SJSA1 (cell line): ENCODE measurements at regions not wholly inside any gene's neighbourhood (a gene's known extent, or its start where the extent isn't known, plus 50 kb on each side); places are given as distances from the start of the nearest gene placed in this dataset.
"Not testable (repeated sequence)": the region's sequence is repeated elsewhere in the genome, so short reads cannot be mapped to it uniquely, and the experiment has no call there.

Experiments used
- DNase-seq, 2 experiments: peaks; one replicate each; pipeline ENCODE4 v3.0.0-alpha.2; 2015 to 2020; ENCODE audit warnings: low spot score in 2 of 2, low read depth in 1 of 2
- H3K27ac ChIP-seq: fragments of 250-450 bp; sonication (Bioruptor Pico); 2 replicates; pipeline ENCODE4 v1.5.1; 2020; ENCODE audit warnings: mild to moderate bottlenecking, moderate library complexity
- H3K27me3 ChIP-seq: fragments of 250-450 bp; sonication (Bioruptor Pico); replicated peaks from 2 replicates; pipeline ENCODE4 v1.5.1; 2020; ENCODE audit warnings: mild to moderate bottlenecking, moderate library complexity
- H3K36me3 ChIP-seq: fragments of 250-450 bp; sonication (Bioruptor Pico); 2 replicates; pipeline ENCODE4 v1.5.1; 2020; ENCODE audit warnings: mild to moderate bottlenecking
- H3K4me1 ChIP-seq: fragments of 250-450 bp; sonication (Bioruptor Pico); replicated peaks from 2 replicates; pipeline ENCODE4 v1.6.1; 2021; ENCODE audit warnings: mild to moderate bottlenecking
- H3K4me3 ChIP-seq: fragments of 250-450 bp; sonication (Bioruptor Pico); 2 replicates; pipeline ENCODE4 v1.5.1; 2020; ENCODE audit warnings: mild to moderate bottlenecking
- H3K9me3 ChIP-seq: fragments of 250-450 bp; sonication (Bioruptor Pico); replicated peaks from 2 replicates; pipeline ENCODE4 v1.5.1; 2020; ENCODE audit warnings: mild to moderate bottlenecking

DNA sequence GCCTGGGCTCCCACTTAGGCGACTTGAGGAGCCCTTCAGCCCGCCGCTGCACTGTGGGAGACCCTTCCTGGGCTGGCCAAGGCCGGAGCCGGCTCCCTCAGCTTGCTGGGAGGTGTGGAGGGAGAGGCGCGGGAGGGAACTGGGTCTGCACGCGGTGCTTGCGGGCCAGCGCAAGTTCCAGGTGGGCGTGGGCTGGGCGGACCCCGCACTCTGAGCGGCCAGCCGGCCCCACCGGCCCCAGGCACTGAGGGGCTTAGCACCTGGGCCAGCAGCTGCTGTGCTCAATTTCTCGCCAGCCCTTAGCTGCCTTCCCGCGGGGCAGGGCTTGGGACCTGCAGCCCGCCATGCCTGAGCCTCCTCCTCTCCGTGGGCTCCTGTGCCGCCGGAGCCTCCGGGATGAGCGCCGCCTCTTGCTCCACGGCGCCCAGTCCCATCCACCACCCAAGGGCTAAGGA is 946.3 kb downstream of the IPMK start:
- H3K36me3 ChIP-seq, DNase-seq, H3K9me3 ChIP-seq, H3K4me3 ChIP-seq, H3K4me1 ChIP-seq, H3K27me3 ChIP-seq, H3K27ac ChIP-seq: not testable (repeated sequence)

DNA sequence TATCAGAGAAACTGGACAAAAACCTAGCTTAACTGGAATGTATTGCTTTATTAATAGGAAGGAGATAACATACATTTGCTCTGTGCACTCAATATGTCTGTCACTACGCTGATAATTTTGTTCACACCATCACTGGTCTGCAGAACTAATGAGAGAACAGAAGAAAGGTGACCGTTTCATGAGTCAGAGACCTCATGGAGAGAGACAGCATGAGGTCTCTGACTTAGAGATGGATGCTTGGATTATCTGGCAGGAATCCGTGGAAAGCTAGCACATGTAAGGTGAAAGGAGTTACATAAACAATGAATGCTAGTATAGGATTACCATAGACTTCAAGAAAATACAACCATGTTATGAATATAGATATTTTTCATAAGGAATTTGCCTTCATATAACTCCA is 947.3 kb downstream of the IPMK start:
- Histone ChIP-seq H3K36me3 (no peaks in the 10 kb centered on the region), H3K9me3 (no peaks in the 10 kb centered on the region; the same call in 1 of the 2 replicates), H3K27ac (no peak overlapping the region), H3K27me3 (no peaks in the 10 kb centered on the region), H3K4me3 (no peak overlapping the region), H3K4me1 (no peaks in the 10 kb centered on the region)
- DNase-seq = no peak

DNA sequence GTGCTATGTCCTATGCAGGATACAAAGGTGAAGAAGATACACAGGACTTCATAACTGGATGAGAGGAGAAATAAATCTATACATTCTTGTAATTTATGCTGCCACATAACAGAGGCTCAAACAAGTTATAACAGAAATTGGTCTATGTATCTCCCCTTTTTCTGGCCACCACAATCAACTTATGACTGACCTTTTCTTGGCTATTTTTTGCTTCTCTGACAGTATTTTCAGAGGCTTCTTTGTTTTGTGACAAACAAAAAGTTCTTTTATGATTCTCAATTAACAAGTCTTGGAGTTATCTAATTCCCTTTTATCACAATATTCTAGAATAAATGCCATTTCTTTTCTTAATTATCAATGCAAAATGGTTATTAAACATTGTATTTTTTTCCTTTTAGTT is 953.0 kb upstream of the ZWINT start:
- H3K27me3 ChIP-seq = no peaks in the 10 kb centered on the region

DNA sequence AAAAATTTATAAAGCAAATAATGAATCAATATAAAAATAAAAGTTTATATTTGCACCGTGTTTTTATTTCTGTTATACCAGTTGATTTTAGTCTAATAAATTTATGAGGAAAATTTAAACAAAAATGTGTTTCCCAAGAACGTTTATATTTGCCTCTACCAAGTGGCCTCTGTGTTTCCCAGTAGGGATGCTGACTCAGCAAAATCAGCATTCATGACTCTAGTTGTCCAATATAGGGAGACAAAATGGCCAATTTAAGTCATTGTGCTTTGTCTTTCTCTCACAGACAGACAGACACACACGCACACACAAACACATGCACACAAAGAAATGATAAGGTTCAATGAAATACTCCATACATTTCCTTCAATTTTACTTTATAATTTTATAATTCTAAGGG is 942.5 kb upstream of the ZWINT start:
- no peaks in the 10 kb centered on the region for H3K4me1 ChIP-seq
- no peak overlapping the region for H3K27ac ChIP-seq
- DNase-seq = no peak
- no peaks in the 10 kb centered on the region for H3K27me3 ChIP-seq
- H3K36me3 ChIP-seq = no peaks in the 10 kb centered on the region
- no peaks in the 10 kb centered on the region for H3K9me3 ChIP-seq
- H3K4me3 ChIP-seq = no peak overlapping the region

More for the DNA sequence above, 953.0 kb upstream of the ZWINT start:
- Histone ChIP-seq H3K4me1 (no peaks in the 10 kb centered on the region), H3K4me3 (no peak overlapping the region), H3K36me3 (no peaks in the 10 kb centered on the region), H3K27ac (no peak overlapping the region), H3K9me3 (no peaks in the 10 kb centered on the region)
- no peak for DNase-seq

DNA sequence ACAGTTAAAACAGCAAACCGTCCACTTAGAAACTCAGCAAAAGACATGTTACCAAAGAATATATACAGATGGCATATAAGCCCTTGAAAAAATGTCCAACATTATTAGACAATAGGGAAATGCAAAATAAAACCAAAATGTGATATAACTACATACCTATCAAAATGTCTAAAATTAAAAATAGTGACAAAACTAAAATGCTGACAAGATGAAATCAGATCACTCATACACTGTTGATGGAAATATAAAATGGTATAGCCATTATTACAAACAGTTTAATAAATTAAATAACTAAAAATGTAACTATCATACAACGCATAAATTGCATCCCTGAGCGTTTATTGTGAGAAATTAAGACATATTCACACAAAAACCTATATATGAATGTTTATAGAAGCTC is 939.7 kb upstream of the ZWINT start:
- no peaks in the 10 kb centered on the region for H3K4me1 ChIP-seq
- no peak overlapping the region for H3K4me3 ChIP-seq
- H3K27ac ChIP-seq = no peak overlapping the region
- no peaks in the 10 kb centered on the region for H3K36me3 ChIP-seq
- DNase-seq = no peak
- H3K27me3 ChIP-seq = no peaks in the 10 kb centered on the region
- H3K9me3 ChIP-seq = no peaks in the 10 kb centered on the region

DNA sequence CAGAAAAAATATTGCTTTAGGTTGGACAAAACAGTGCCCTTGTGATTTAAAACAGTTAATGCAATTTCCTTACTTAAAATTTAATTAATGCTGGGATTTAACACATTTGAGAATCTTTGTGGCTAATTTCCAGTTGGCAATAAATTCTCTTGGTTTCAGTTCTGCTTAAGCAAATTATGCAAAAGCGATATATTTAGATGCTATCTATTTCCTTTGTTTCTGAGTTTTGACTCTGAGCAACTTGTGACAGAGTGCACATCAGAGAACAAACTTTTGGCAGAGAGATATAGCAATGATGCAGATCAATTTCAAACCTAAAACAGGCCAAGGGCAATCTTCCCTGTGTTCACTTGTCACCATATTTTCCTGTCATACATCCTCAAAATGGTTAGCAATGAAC is 933.6 kb upstream of the ZWINT start:
- no peak overlapping the region for H3K27ac ChIP-seq
- H3K9me3 ChIP-seq = no peaks in the 10 kb centered on the region
- H3K4me3 ChIP-seq = no peak overlapping the region
- H3K27me3 ChIP-seq = no peaks in the 10 kb centered on the region
- no peaks in the 10 kb centered on the region for H3K4me1 ChIP-seq
- DNase-seq = no peak
- H3K36me3 ChIP-seq = no peaks in the 10 kb centered on the region

- H3K27me3 ChIP-seq = no peaks in the 10 kb centered on the region
- no peak overlapping the region for H3K4me3 ChIP-seq
- H3K36me3 ChIP-seq = no peaks in the 10 kb centered on the region
- no peak overlapping the region for H3K27ac ChIP-seq
- H3K9me3 ChIP-seq = no peaks in the 10 kb centered on the region
- no peaks in the 10 kb centered on the region for H3K4me1 ChIP-seq
- no peak for DNase-seq
Measured at GRCh38 chr10:57288754-57289153, 927.7 kb upstream of the ZWINT start.

DNA sequence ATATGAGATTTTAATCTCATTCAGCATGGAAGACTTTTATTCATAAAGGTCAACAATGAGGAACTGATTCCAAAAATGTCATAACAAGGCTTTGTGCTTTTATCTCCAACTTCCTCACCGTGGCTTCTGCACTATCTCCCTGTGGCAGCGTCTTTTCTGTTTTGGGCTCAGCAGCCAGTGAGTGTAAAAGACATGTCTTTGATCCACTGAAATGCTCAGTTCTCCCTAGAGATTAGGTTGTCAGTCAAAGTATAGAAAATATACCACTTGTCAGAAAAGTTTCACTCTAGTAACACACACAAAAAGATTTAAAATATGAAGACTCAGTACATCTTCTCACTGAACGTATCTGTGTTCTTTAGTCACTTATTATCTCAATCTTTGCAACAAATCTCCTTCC is 901.8 kb upstream of the ZWINT start:
- no peak overlapping the region for H3K4me3 ChIP-seq
- no peaks in the 10 kb centered on the region for H3K4me1 ChIP-seq
- no peaks in the 10 kb centered on the region for H3K27me3 ChIP-seq
- H3K9me3 ChIP-seq = no peaks in the 10 kb centered on the region; the same call in 1 of the 2 replicates
- H3K36me3 ChIP-seq = no peaks in the 10 kb centered on the region
- DNase-seq = no peak
- no peak overlapping the region for H3K27ac ChIP-seq

DNA sequence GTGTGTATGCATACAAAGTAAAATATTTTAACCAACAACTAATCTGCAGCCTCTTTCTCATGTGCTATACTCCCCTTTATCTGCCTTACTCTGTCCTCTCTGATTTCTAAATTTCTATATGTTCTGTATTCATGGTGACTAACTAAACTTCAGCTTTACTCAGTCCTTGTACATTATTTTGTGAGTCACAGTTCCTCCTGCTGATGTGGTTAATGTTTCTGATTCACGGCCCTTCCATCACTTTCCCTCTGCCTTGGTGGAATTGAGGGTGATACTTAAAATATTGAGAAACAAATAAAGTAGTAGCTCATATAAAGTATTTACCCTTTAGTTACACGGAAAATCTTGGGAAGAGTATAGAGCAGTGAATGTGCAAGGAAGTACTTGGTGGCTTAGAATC is 899.1 kb upstream of the ZWINT start:
- no peak overlapping the region for H3K4me3 ChIP-seq
- H3K4me1 ChIP-seq = no peaks in the 10 kb centered on the region
- no peak overlapping the region for H3K27ac ChIP-seq
- H3K27me3 ChIP-seq = no peaks in the 10 kb centered on the region
- no peak for DNase-seq
- no peaks in the 10 kb centered on the region for H3K36me3 ChIP-seq
- H3K9me3 ChIP-seq = no peaks in the 10 kb centered on the region; the same call in 1 of the 2 replicates

DNA sequence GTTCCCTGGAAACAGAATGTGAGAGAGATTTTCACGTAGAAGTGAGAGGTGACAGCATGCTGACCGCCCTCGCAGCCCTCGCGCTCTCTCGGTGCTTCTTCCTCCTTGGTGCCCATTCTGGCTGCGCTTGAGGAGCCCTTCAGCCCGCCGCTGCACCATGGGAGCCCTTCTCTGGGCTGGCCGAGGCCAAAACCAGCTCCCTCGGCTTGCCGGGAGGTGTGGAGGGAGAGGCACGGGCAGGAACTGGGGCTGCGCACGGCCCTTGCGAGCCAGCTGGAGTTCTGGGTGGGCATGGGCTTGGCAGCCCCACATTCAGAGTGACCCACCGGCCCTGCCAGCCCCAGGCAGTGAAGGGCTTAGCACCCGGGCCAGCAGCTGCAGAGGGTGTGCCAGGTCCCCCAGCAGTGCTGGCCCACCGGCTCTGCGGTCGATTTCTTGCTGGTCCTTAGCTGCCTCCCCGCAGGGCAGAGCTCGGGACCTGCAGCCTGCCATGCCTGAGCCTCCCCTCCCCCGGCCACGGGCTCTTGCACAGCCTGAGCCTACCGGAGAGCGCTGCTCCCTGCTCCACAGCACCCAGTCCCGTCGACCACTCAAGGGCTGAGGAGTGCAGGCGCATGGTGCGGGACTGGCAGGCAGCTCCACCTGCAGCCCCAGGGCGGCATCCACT is 888.7 kb upstream of the ZWINT start:
- Histone ChIP-seq H3K27me3 (no peaks in the 10 kb centered on the region), H3K4me3 (no peak overlapping the region), H3K4me1 (no peaks in the 10 kb centered on the region), H3K36me3 (no peaks in the 10 kb centered on the region), H3K27ac (no peak overlapping the region), H3K9me3 (no peaks in the 10 kb centered on the region)
- DNase-seq = no peak

DNA sequence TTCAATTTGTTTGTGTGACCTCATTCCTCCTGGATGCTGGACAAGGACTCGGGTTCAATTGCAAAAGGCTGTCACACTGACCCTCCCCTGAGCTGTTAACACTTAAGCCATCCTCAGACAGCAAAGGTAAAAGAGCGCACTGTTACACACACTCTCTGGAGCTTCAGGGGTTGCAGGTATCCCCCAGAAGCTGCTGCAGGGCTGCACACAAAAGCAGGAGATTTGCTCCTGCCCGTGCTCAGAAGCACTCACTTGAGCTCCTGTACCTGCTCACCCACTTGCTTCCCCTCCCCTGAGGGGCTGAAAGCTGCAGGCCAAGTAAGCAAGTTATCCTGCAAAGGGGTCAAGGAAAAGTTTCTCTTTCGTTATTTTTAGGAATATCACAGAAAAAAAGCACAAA is 886.2 kb upstream of the ZWINT start:
- H3K27ac ChIP-seq = no peak overlapping the region
- no peak for DNase-seq
- H3K4me1 ChIP-seq = no peaks in the 10 kb centered on the region
- H3K36me3 ChIP-seq = no peaks in the 10 kb centered on the region
- no peaks in the 10 kb centered on the region for H3K9me3 ChIP-seq
- no peaks in the 10 kb centered on the region for H3K27me3 ChIP-seq
- H3K4me3 ChIP-seq = no peak overlapping the region

DNA sequence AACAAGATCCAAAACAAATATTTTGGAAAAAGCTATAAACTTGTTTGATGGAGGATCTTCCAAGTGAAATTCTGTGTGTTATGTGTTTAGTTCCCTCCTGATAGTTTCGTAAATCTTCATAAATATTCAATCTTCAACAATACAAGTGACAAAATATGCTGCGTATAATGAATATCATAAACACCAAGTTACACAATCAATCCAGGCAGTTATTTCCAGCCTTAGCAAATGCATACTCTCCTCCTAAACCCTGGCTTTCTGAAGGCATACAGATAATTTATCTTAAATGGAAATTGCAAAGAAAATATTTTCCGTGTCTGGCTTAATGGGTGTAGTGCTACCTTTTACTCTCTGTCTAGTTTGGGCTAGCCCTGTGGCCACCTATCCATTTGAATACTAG is 864.9 kb upstream of the ZWINT start:
- Histone ChIP-seq H3K36me3 (no peaks in the 10 kb centered on the region), H3K27me3 (no peaks in the 10 kb centered on the region), H3K9me3 (no peaks in the 10 kb centered on the region; the same call in 1 of the 2 replicates)

DNA sequence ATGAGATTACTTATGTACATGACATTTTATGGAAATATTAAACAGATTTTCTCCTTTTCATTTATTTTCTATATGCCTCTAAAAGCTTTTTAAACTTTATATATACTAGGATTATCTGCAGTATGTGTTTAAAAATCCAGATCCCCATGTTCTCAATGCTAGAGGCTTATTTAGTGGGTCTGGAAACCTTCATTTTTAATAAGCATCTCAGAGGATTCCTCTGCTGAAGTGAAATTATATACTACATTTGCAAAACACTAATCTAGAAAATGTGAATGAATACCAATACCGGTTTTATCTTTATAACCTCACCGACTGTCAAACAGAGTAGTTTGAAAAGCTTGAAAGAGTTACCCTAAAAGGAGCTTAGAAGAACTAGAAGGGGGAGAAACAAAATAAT is 863.8 kb upstream of the ZWINT start:
- H3K36me3 ChIP-seq = no peaks in the 10 kb centered on the region
- no peak overlapping the region for H3K4me3 ChIP-seq
- H3K27ac ChIP-seq = no peak overlapping the region
- no peaks in the 10 kb centered on the region for H3K4me1 ChIP-seq
- H3K9me3 ChIP-seq = no peaks in the 10 kb centered on the region
- no peaks in the 10 kb centered on the region for H3K27me3 ChIP-seq
- no peak for DNase-seq

More for the DNA sequence above, 864.9 kb upstream of the ZWINT start:
- no peaks in the 10 kb centered on the region for H3K4me1 ChIP-seq
- H3K27ac ChIP-seq = no peak overlapping the region
- no peak for DNase-seq
- H3K4me3 ChIP-seq = no peak overlapping the region

GRCh38 chr10:57222603-57223002 is 861.5 kb upstream of the ZWINT start:
- no peak overlapping the region for H3K4me3 ChIP-seq
- H3K4me1 ChIP-seq = no peaks in the 10 kb centered on the region
- H3K9me3 ChIP-seq = no peaks in the 10 kb centered on the region
- H3K27me3 ChIP-seq = no peaks in the 10 kb centered on the region
- DNase-seq = no peak
- H3K36me3 ChIP-seq = no peaks in the 10 kb centered on the region
- no peak overlapping the region for H3K27ac ChIP-seq

DNA sequence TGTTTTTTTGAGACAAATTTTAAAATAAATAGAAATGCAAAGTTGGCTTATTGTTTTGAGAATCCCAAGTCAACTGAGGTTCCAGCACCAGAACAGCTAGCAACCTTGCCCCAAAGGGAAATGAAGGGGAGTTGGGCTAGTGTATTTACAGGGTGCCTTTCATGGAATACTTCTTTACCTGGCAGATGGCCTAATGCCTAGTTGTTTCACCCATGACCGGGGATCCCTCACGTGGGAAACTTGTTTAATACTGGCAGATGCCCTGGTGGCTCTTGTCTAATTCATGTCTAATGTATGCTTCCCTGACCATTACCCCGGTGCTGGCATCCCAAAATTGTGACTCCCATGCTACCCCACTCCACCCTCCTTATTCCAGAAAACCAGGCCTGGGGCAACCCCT is 861.1 kb upstream of the ZWINT start:
- no peak for DNase-seq
- Histone ChIP-seq H3K36me3 (no peaks in the 10 kb centered on the region), H3K4me3 (no peak overlapping the region), H3K4me1 (no peaks in the 10 kb centered on the region), H3K27me3 (no peaks in the 10 kb centered on the region), H3K27ac (no peak overlapping the region), H3K9me3 (no peaks in the 10 kb centered on the region)
